ENCODE measurements at regions not wholly inside any gene's neighbourhood (a gene's known extent, or its start where the extent isn't known, plus 50 kb on each side); places are given as distances from the start of the nearest gene placed in this dataset.

DNA sequence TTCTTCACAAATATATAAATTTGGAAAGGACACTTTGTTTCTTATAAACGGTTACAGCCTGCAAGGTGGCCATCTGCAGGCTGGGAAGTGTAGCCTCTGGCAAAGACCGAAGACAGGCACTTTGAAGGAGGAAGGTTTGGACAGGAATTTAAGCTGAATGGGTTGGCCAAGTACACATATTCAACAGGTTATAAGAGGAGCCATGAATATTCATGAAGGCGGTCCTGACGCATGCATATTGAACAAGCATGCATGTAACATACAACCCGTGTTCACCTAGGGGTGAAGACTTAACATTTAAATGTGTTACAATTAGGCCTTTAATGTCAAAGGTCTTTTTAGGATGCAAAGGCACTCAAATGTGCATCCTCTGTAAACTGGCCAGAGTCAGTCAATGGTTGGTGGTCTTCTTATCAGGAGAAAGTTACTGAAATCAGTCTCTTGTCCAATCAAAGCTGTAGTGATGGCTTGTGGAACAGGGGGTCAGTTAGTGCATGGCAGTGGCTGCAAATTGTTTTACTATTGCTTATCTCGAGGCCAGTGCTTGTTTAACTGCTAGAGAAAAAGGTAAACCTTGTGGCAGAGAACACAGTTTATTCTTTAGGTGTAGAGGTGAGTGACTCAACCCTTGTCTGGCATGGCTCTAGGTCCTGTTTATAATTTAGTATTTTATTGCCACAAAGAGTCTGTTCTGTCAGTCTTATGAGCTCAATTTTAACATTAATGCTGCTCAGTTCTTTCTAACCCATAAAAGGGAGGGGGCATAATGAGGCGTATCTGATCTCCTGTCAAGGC, 70.3 kb upstream of the F3 start:
- peaks cover 4% of the 10 kb centered on the region for H3K4me1 ChIP-seq (ENCODE audit: control insufficient read depth, insufficient read depth, low read length)
- H3K36me3 ChIP-seq (ENCODE audit: insufficient read depth, low read length): no peaks in the 10 kb centered on the region
- H3K4me2 ChIP-seq (ENCODE audit: low read length): no peak overlapping the region
- no peak overlapping the region for H3K9ac ChIP-seq (ENCODE audit: low read depth, low read length)
- no peaks in the 10 kb centered on the region for H3K27me3 ChIP-seq (ENCODE audit: control insufficient read depth, insufficient read depth, low read length)
- no peaks in the 10 kb centered on the region for H3K9me3 ChIP-seq (replicated peaks; ENCODE audit: low read length)
- H3K4me3 ChIP-seq (ENCODE audit: low read length): no peak overlapping the region

DNA sequence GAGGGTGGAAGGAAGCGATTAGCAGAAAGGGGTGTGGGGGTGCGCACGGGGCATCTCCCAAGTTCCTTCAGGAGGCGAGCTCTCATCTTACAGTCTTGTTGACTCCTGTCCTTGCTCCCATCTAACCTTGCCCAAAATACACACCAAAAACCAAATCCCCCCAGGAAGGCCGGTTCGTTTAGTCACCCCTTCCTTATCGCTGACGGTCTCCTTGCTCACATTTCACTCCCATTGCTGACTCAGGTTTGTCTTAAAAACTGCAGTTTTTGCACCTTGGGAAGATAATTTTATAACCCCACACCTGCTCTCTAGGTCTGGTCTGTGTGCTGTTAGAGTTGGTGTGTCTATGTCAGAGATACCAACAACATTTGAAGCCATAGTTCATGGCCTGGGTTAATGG, 68.1 kb upstream of the F3 start:
- H3K4me1 ChIP-seq (ENCODE audit: control insufficient read depth, insufficient read depth, low read length): peaks cover 5% of the 10 kb centered on the region
- H3K4me3 ChIP-seq (ENCODE audit: low read length): no peak overlapping the region
- no peaks in the 10 kb centered on the region for H3K9me3 ChIP-seq (replicated peaks; ENCODE audit: low read length)
- no peaks in the 10 kb centered on the region for H3K36me3 ChIP-seq (ENCODE audit: insufficient read depth, low read length)
- no peak overlapping the region for H3K4me2 ChIP-seq (ENCODE audit: low read length)
- H3K27me3 ChIP-seq (ENCODE audit: control insufficient read depth, insufficient read depth, low read length): no peaks in the 10 kb centered on the region
- H3K9ac ChIP-seq (ENCODE audit: low read depth, low read length): no peak overlapping the region

DNA sequence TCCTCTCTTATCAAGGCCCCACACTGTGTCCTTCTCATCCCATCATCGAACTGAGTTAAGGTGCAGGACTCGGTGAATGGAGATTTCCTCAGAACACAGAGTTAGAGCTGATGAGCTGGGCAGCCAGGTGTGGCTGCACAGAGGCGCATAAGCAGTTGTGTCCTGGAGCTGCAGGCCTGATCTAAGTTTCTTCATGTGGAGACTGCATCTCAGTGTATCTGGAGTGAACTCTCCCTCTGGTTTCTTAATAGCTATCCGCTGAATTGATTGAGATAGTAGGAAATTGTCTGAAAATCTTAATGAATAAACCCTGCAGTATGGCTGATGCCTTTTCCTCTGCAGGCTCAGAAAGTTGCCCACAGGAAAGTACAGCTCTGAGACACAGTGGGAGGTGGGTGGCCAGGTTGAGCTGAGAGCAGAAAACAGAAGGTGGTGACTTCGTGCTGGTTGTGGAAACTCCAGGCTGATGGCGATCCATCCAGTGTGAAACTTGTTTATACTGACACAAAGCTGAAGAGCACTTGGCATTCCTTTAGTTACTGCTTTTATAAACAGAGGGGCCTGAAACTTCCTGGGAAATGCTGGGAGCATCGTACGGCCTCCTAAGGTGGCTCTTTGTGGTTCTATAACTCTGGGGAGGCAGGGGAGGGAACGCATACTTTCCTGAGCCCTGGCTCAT, 67.4 kb upstream of the F3 start:
- Histone ChIP-seq H3K27me3 (ENCODE audit: control insufficient read depth, insufficient read depth, low read length) (no peaks in the 10 kb centered on the region), H3K36me3 (ENCODE audit: insufficient read depth, low read length) (no peaks in the 10 kb centered on the region), H3K4me1 (ENCODE audit: control insufficient read depth, insufficient read depth, low read length) (peaks cover 5% of the 10 kb centered on the region), H3K9me3 (replicated peaks; ENCODE audit: low read length) (no peaks in the 10 kb centered on the region), H3K9ac (ENCODE audit: low read depth, low read length) (no peak overlapping the region), H3K4me3 (ENCODE audit: low read length) (no peak overlapping the region), H3K4me2 (ENCODE audit: low read length) (no peak overlapping the region)

DNA sequence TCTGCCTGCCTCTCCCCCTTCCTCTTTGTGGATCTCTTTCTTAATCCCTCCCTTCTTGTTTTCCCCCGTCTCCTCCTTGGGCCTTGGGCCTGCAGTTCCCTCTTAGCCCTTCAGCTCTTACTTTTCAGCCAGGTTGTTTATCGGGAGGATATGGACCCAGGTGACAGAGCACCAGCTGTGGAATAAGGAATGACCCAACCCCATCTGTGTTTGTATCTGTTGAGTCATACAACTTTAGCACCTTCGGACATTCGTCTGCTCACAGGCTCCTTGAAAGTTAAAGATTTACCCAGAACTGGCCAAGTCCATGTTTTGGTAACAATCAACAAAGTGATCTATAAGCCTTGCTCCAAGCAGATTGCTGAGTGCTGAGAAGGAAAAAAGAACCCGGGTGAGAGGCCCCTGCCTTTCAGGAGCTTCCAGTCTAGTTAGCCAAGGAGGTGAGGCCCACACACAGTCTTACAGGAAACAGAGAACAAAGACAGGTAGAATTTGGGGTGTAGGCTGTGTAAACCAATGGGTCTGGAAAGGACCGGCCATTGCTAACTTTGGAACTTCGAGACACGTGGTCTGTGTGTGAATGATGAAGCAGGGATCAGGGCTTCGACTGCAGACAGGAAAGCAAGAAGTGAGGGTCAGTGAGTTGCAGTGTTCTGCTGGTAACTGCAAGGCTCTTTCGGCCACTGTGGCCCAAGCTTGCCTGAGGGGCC, 66.7 kb upstream of the F3 start:
- Histone ChIP-seq H3K9me3 (replicated peaks; ENCODE audit: low read length) (no peaks in the 10 kb centered on the region), H3K36me3 (ENCODE audit: insufficient read depth, low read length) (no peaks in the 10 kb centered on the region), H3K27me3 (ENCODE audit: control insufficient read depth, insufficient read depth, low read length) (no peaks in the 10 kb centered on the region), H3K4me3 (ENCODE audit: low read length) (no peak overlapping the region), H3K4me1 (ENCODE audit: control insufficient read depth, insufficient read depth, low read length) (peaks cover 5% of the 10 kb centered on the region), H3K9ac (ENCODE audit: low read depth, low read length) (no peak overlapping the region), H3K4me2 (ENCODE audit: low read length) (no peak overlapping the region)

DNA sequence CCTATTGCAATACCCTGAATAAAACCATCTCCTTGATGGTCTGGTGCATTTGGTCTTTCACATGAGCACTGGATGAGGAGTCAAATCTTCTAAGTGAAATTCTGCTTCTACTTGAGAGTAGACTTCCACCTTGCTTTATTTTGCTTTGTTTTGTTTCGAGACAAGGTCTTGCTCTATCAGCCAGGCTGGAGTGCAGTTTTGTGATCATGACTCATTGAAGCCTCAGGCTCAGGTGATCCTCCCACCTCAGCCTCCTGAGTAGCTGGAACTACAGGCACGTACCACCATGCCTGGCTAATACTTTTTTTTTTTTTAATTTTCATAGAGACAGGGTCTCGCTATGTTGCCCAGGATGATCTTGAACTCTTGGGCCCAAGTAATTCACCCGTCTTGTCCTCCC, 65.8 kb upstream of the F3 start:
- Histone ChIP-seq H3K4me1 (ENCODE audit: control insufficient read depth, insufficient read depth, low read length) (peaks cover 5% of the 10 kb centered on the region), H3K9me3 (replicated peaks; ENCODE audit: low read length) (no peaks in the 10 kb centered on the region), H3K9ac (ENCODE audit: low read depth, low read length) (no peak overlapping the region)

DNA sequence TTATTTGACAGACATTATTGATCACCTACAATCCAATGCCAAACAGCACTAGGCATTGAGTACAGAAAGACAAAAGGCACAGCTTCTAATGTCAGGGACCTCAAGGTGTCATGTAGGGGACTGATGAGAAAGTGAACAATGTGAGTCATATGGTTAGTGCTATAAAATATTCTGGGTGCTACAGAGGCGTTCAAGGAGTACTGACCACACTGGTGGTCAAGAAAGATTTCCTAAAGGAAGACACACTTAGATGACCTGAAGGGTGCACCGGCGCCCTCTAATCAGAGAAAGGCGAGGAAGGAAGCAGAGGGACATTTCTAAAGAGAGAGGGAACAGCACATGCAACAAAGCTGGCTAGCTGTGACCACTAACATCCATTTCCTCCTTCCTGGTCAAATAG, 64.9 kb upstream of the F3 start:
- Histone ChIP-seq H3K36me3 (ENCODE audit: insufficient read depth, low read length) (no peaks in the 10 kb centered on the region), H3K27me3 (ENCODE audit: control insufficient read depth, insufficient read depth, low read length) (no peaks in the 10 kb centered on the region), H3K9me3 (replicated peaks; ENCODE audit: low read length) (no peaks in the 10 kb centered on the region), H3K9ac (ENCODE audit: low read depth, low read length) (no peak overlapping the region), H3K4me3 (ENCODE audit: low read length) (no peak overlapping the region), H3K4me1 (ENCODE audit: control insufficient read depth, insufficient read depth, low read length) (peaks cover 5% of the 10 kb centered on the region), H3K4me2 (ENCODE audit: low read length) (no peak overlapping the region)

More for the DNA sequence above, 65.8 kb upstream of the F3 start:
- Histone ChIP-seq H3K4me2 (ENCODE audit: low read length) (no peak overlapping the region), H3K4me3 (ENCODE audit: low read length) (no peak overlapping the region), H3K27me3 (ENCODE audit: control insufficient read depth, insufficient read depth, low read length) (no peaks in the 10 kb centered on the region), H3K36me3 (ENCODE audit: insufficient read depth, low read length) (no peaks in the 10 kb centered on the region)

DNA sequence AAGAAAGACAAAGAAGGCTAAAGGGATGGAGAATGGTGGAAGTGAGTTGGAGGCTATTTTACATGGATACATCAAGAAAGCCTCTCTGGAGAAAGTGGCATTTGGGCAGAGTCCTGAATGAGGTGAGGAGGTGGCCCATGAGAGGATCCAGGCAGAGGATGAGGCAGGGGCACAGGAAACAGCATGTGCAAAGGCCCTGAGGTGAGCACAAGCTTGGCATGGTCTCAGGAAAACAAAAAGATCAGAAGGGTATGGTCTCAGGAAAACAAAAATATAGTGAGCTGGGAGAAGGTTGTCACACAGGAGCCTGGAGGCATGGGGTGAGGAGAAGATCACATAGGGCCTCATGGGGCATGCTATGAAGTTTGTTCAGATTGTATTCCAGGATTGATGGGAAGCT, 62.1 kb upstream of the F3 start:
- Histone ChIP-seq H3K4me3 (ENCODE audit: low read length) (no peak overlapping the region), H3K27me3 (ENCODE audit: control insufficient read depth, insufficient read depth, low read length) (no peaks in the 10 kb centered on the region), H3K4me1 (ENCODE audit: control insufficient read depth, insufficient read depth, low read length) (peaks cover 5% of the 10 kb centered on the region), H3K4me2 (ENCODE audit: low read length) (no peak overlapping the region), H3K9me3 (replicated peaks; ENCODE audit: low read length) (no peaks in the 10 kb centered on the region), H3K9ac (ENCODE audit: low read depth, low read length) (no peak overlapping the region), H3K36me3 (ENCODE audit: insufficient read depth, low read length) (no peaks in the 10 kb centered on the region)

DNA sequence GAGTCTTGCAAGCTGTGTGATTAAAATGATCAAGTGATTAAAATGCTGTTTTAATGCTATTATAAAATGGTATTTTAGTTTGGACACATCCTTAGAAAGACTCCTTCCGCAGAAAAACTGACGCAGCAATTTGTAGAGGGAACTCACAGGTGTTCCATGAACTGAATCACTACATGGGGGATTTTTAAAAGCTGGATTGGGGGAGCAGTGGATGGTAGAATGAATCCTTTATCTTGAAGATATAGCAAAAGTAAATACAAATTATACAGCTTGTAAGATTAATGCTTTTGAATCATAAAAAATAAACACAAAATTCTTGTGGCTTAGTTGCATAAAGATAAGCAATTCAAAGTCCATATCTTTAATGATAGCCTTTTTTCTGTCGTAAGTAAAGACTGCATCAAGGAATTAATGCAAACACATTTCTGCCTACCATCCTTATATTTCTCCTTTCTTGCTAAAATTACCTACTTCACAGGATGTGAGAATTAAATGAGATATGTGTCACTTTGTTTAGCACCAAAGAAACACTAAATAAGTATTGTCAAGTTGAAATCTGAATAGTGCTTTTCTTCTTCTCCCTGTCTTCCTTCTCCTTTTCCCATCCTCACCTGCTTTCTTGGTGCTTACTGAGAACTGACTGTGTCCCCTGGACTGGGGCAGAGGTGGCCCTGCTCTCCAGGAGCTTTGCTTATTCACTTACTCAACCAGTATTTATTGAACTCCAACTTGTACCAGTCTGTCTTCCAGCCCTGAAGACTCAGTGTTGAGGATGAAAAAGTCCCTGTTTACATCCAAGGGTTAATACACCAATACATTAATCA, 61.5 kb upstream of the F3 start:
- no peak overlapping the region for H3K4me3 ChIP-seq (ENCODE audit: low read length)
- H3K9me3 ChIP-seq (replicated peaks; ENCODE audit: low read length): no peaks in the 10 kb centered on the region
- no peak overlapping the region for H3K9ac ChIP-seq (ENCODE audit: low read depth, low read length)
- no peak overlapping the region for H3K4me2 ChIP-seq (ENCODE audit: low read length)
- no peaks in the 10 kb centered on the region for H3K36me3 ChIP-seq (ENCODE audit: insufficient read depth, low read length)
- H3K27me3 ChIP-seq (ENCODE audit: control insufficient read depth, insufficient read depth, low read length): no peaks in the 10 kb centered on the region
- H3K4me1 ChIP-seq (ENCODE audit: control insufficient read depth, insufficient read depth, low read length): peaks cover 5% of the 10 kb centered on the region

DNA sequence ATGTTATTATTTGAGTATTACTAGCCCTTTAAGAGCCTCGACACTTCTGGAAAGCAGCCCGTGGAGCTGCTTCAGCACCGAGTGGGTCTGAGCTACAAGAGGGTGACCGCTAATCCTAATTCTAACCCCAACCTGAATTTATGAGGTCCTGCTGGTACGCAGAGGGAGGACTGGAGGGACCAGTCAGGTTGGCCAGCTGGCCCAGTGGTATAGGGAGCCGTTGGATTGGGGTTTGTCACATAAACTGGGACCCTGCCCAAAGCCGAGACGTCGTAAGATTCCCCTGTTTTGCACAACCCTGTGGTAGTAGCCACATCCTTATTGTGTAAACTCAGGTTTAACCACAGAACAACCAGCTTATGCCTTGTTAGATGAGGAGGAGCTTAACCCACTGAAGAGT, 60.8 kb upstream of the F3 start:
- no peak overlapping the region for H3K4me2 ChIP-seq (ENCODE audit: low read length)
- no peaks in the 10 kb centered on the region for H3K9me3 ChIP-seq (replicated peaks; ENCODE audit: low read length)
- no peaks in the 10 kb centered on the region for H3K36me3 ChIP-seq (ENCODE audit: insufficient read depth, low read length)
- H3K4me3 ChIP-seq (ENCODE audit: low read length): no peak overlapping the region
- H3K27me3 ChIP-seq (ENCODE audit: control insufficient read depth, insufficient read depth, low read length): no peaks in the 10 kb centered on the region
- H3K9ac ChIP-seq (ENCODE audit: low read depth, low read length): no peak overlapping the region
- peaks cover 5% of the 10 kb centered on the region for H3K4me1 ChIP-seq (ENCODE audit: control insufficient read depth, insufficient read depth, low read length)

DNA sequence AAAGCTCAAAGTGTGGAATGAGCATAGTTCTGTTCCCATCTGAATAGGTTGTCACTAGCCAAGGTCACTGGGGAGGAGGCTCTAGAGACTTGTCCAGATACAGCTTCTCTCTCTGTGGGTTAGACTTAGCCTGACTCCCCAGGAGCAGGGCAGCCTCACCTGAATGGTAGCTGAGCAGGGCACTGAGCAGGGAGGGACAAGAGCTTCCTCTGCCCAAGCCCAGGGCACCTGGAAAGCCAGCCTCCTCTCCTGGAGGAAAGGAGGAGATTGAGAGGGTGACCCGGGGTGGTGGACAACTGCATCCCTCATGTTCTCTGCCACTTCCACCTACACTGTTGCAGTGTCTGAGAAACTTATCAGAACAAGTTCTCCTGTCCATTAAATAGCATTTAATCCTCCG, 59.0 kb upstream of the F3 start:
- Histone ChIP-seq H3K27me3 (ENCODE audit: control insufficient read depth, insufficient read depth, low read length) (no peaks in the 10 kb centered on the region), H3K9ac (ENCODE audit: low read depth, low read length) (no peak overlapping the region), H3K9me3 (replicated peaks; ENCODE audit: low read length) (no peaks in the 10 kb centered on the region), H3K4me2 (ENCODE audit: low read length) (no peak overlapping the region), H3K4me3 (ENCODE audit: low read length) (no peak overlapping the region), H3K36me3 (ENCODE audit: insufficient read depth, low read length) (no peaks in the 10 kb centered on the region), H3K4me1 (ENCODE audit: control insufficient read depth, insufficient read depth, low read length) (no peaks in the 10 kb centered on the region)
